ENCODE measurements at regions not wholly inside any gene's neighbourhood (a gene's known extent, or its start where the extent isn't known, plus 50 kb on each side); places are given as distances from the start of the nearest gene placed in this dataset.
A peak's percentile ranks its signal among the peaks of the same experiment; 100 is the strongest.

- H3K79me2 ChIP-seq = no peaks in the 10 kb centered on the region
- H3K27me3 ChIP-seq = no peaks in the 10 kb centered on the region
- H3K27ac ChIP-seq = no peak overlapping the region
- no peak overlapping the region for H3K4me2 ChIP-seq
- H4K20me1 ChIP-seq (ENCODE audit: insufficient read depth, poor library complexity, severe bottlenecking) = no peaks in the 10 kb centered on the region
- no peak for DNase-seq (ENCODE audit: low spot score)
- no peaks in the 10 kb centered on the region for H3K9me3 ChIP-seq (ENCODE audit: low read depth)
- H3K4me3 ChIP-seq = no peak overlapping the region
- no peaks in the 10 kb centered on the region for H3K9me2 ChIP-seq (replicated peaks; ENCODE audit: insufficient read depth)
- peak overlapping the region; percentile 4 for H2AFZ ChIP-seq
- no peaks in the 10 kb centered on the region for H3K36me3 ChIP-seq (replicated peaks; ENCODE audit: insufficient read depth, low read depth)
- 69% methylated on average over 4 of the region's 4 CpGs for WGBS (ENCODE audit: low lambda C conversion rate, missing lambda C conversion rate)
- no peak for TF ChIP-seq CTCF (IDR thresholded peaks at IDR 0.05; ENCODE audit: poor library complexity)
- no peak for TF ChIP-seq EZH2 (IDR thresholded peaks at IDR 0.05; ENCODE audit: borderline replicate concordance)
- TF ChIP-seq EZH2phosphoT487 (IDR thresholded peaks at IDR 0.05; ENCODE audit: low read depth, severe bottlenecking, unreplicated experiment) = no peak
- H3K4me1 ChIP-seq (ENCODE audit: insufficient read depth) = no peaks in the 10 kb centered on the region
Observed at GRCh38 chr3:105174017-105174615, 192.6 kb upstream of the ALCAM start.

GRCh38 chr3:105177576-105177975 is 189.1 kb upstream of the ALCAM start:
- TF ChIP-seq CTCF (IDR thresholded peaks at IDR 0.05; ENCODE audit: poor library complexity) (no peak), EZH2phosphoT487 (IDR thresholded peaks at IDR 0.05; ENCODE audit: low read depth, severe bottlenecking, unreplicated experiment) (no peak), EZH2 (IDR thresholded peaks at IDR 0.05; ENCODE audit: borderline replicate concordance) (no peak)
- Histone ChIP-seq H3K27ac (no peak overlapping the region), H3K9me3 (ENCODE audit: low read depth) (no peaks in the 10 kb centered on the region), H3K4me1 (ENCODE audit: insufficient read depth) (no peaks in the 10 kb centered on the region), H3K9me2 (replicated peaks; ENCODE audit: insufficient read depth) (no peaks in the 10 kb centered on the region), H3K4me2 (no peak overlapping the region), H3K36me3 (replicated peaks; ENCODE audit: insufficient read depth, low read depth) (no peaks in the 10 kb centered on the region), H4K20me1 (ENCODE audit: insufficient read depth, poor library complexity, severe bottlenecking) (no peaks in the 10 kb centered on the region), H3K27me3 (no peaks in the 10 kb centered on the region), H2AFZ (no peak overlapping the region), H3K79me2 (no peaks in the 10 kb centered on the region), H3K4me3 (no peak overlapping the region)
- 70% methylated on average over 2 of the region's 2 CpGs for WGBS (ENCODE audit: low lambda C conversion rate, missing lambda C conversion rate)
- no peak for DNase-seq (ENCODE audit: low spot score)

- Histone ChIP-seq H2AFZ (no peak overlapping the region), H4K20me1 (ENCODE audit: insufficient read depth, poor library complexity, severe bottlenecking) (no peaks in the 10 kb centered on the region), H3K9me2 (replicated peaks; ENCODE audit: insufficient read depth) (no peaks in the 10 kb centered on the region), H3K9me3 (ENCODE audit: low read depth) (no peaks in the 10 kb centered on the region), H3K27me3 (no peaks in the 10 kb centered on the region), H3K4me3 (no peak overlapping the region), H3K79me2 (no peaks in the 10 kb centered on the region), H3K36me3 (replicated peaks; ENCODE audit: insufficient read depth, low read depth) (no peaks in the 10 kb centered on the region), H3K27ac (no peak overlapping the region), H3K4me2 (no peak overlapping the region), H3K4me1 (ENCODE audit: insufficient read depth) (no peaks in the 10 kb centered on the region)
- no peak for DNase-seq (ENCODE audit: low spot score)
- 80% methylated on average over 1 of the region's 1 CpG for WGBS (ENCODE audit: low lambda C conversion rate, missing lambda C conversion rate)
- TF ChIP-seq EZH2 (IDR thresholded peaks at IDR 0.05; ENCODE audit: borderline replicate concordance) = no peak
- no peak for TF ChIP-seq CTCF (IDR thresholded peaks at IDR 0.05; ENCODE audit: poor library complexity)
- TF ChIP-seq EZH2phosphoT487 (IDR thresholded peaks at IDR 0.05; ENCODE audit: low read depth, severe bottlenecking, unreplicated experiment) = no peak
Observed at GRCh38 chr3:105187344-105187743, 179.4 kb upstream of the ALCAM start.

- TF ChIP-seq EZH2phosphoT487 (IDR thresholded peaks at IDR 0.05; ENCODE audit: low read depth, severe bottlenecking, unreplicated experiment) (no peak), CTCF (IDR thresholded peaks at IDR 0.05; ENCODE audit: poor library complexity) (no peak), EZH2 (IDR thresholded peaks at IDR 0.05; ENCODE audit: borderline replicate concordance) (no peak)
- no peaks in the 10 kb centered on the region for H3K4me1 ChIP-seq (ENCODE audit: insufficient read depth)
- H3K27me3 ChIP-seq = no peaks in the 10 kb centered on the region
- no peaks in the 10 kb centered on the region for H3K9me3 ChIP-seq (ENCODE audit: low read depth)
- no peak overlapping the region for H3K27ac ChIP-seq
- H3K4me3 ChIP-seq = no peak overlapping the region
- H2AFZ ChIP-seq = no peak overlapping the region
- DNase-seq (ENCODE audit: low spot score) = no peak
- no peaks in the 10 kb centered on the region for H4K20me1 ChIP-seq (ENCODE audit: insufficient read depth, poor library complexity, severe bottlenecking)
- H3K79me2 ChIP-seq = no peaks in the 10 kb centered on the region
- H3K4me2 ChIP-seq = no peak overlapping the region
- no peaks in the 10 kb centered on the region for H3K36me3 ChIP-seq (replicated peaks; ENCODE audit: insufficient read depth, low read depth)
- H3K9me2 ChIP-seq (replicated peaks; ENCODE audit: insufficient read depth) = no peaks in the 10 kb centered on the region
Observed at GRCh38 chr3:105195260-105195659, 171.4 kb upstream of the ALCAM start.
